ENCODE measurements at regions not wholly inside any gene's neighbourhood (a gene's known extent, or its start where the extent isn't known, plus 50 kb on each side); places are given as distances from the start of the nearest gene placed in this dataset.

DNA sequence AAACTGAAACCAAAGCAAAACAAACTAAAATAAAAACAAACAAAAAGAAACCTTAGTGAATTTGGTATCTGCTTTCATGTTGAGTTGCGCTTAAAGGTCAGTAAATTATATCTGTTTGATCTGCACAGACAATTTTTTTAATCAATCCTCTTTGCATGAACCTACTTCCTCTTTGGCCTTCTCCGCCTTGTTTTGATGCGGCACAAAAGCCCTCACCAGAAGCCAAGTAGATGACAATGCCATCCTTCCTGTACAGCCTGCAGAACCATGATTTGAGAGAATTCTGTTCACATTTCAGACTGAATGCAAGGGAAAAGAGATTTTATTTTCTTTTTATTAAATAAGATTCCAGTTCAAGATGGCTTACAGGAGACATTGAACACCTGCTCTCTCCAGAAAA is 473.6 kb upstream of the FTMT start:
- H3K4me1 ChIP-seq (ENCODE audit: control insufficient read depth, insufficient read depth, low read length): no peaks in the 10 kb centered on the region
- DNase-seq: no peak
- H3K4me3 ChIP-seq (ENCODE audit: low read length): no peak overlapping the region
- WGBS (ENCODE audit: insufficient coverage, low lambda C conversion rate): no CpG with 5 or more reads among the region's 3 CpGs
- H3K36me3 ChIP-seq (ENCODE audit: control insufficient read depth, insufficient read depth, low read length): no peaks in the 10 kb centered on the region
- no peak overlapping the region for H3K27ac ChIP-seq (ENCODE audit: low read length)
- no peaks in the 10 kb centered on the region for H3K9me3 ChIP-seq (ENCODE audit: control insufficient read depth, low read depth, low read length)
- H3K27me3 ChIP-seq (ENCODE audit: control insufficient read depth, insufficient read depth, low read length): no peaks in the 10 kb centered on the region

DNA sequence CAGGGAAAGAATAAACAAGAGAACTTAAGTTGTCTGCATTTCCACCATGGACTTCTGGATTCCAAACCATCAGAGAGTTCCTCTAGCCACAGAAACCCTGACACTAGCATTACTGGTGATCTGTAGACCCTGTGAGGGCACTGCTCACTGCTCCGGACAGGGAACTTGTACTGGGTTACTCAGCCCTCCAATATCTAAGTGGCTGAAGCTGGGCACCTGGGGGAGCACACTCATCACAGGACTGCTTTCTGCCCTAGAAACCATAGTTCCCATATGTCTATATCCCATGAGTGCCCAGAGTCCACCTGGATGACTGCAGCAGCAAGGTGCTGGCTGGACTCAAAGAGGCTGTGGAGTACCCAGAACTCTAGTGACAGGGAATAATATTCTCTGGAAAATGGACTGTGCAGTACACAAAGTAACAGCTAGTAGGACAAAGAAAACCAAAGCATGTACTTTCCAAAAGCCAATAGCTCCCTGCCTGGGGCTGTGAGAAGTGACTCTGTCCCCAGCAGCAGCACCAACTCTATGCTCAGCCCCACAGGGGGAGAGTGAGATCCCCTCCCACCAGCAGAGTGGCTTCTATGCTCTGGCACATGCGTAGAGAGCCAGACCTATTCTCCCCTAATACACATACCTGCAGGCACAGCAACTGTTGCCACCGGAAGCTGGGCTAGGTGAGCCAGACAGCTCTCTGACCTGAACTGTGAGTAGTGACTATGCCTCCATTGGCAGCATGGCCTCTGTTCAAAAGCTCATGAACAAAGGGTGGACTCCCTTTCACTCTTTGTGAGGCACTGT is 472.9 kb upstream of the FTMT start:
- whole genome bisulfite sequencing (ENCODE audit: insufficient coverage, low lambda C conversion rate): no CpG with 5 or more reads among the region's 3 CpGs
- H3K9me3 ChIP-seq (ENCODE audit: control insufficient read depth, low read depth, low read length): no peaks in the 10 kb centered on the region
- DNase-seq: no peak
- no peaks in the 10 kb centered on the region for H3K27me3 ChIP-seq (ENCODE audit: control insufficient read depth, insufficient read depth, low read length)
- no peak overlapping the region for H3K4me3 ChIP-seq (ENCODE audit: low read length)
- no peaks in the 10 kb centered on the region for H3K36me3 ChIP-seq (ENCODE audit: control insufficient read depth, insufficient read depth, low read length)
- H3K27ac ChIP-seq (ENCODE audit: low read length): no peak overlapping the region
- no peaks in the 10 kb centered on the region for H3K4me1 ChIP-seq (ENCODE audit: control insufficient read depth, insufficient read depth, low read length)

DNA sequence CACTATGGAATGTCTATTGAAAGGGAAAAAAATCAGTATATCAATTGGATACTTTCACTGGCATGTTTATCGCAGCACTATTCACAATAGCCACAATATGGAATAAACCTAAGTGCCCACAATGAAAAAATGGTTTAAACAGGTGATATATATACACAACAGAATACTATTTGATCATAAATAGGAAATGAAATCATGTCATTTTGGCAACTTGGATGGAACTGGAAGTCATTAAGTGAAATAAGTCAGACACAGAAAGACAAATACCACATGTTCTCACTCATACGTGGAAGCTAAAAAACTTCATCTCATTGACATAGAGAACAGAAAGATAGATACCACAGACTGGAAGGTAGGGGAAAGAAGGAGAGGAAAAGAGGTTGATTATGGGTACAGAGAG is 471.6 kb upstream of the FTMT start:
- no peaks in the 10 kb centered on the region for H3K36me3 ChIP-seq (ENCODE audit: control insufficient read depth, insufficient read depth, low read length)
- no peak for DNase-seq
- no peaks in the 10 kb centered on the region for H3K9me3 ChIP-seq (ENCODE audit: control insufficient read depth, low read depth, low read length)
- no peak overlapping the region for H3K27ac ChIP-seq (ENCODE audit: low read length)
- WGBS (ENCODE audit: insufficient coverage, low lambda C conversion rate): 100% methylated on average over 1 of the region's 2 CpGs
- H3K4me3 ChIP-seq (ENCODE audit: low read length): no peak overlapping the region
- no peaks in the 10 kb centered on the region for H3K4me1 ChIP-seq (ENCODE audit: control insufficient read depth, insufficient read depth, low read length)
- H3K27me3 ChIP-seq (ENCODE audit: control insufficient read depth, insufficient read depth, low read length): no peaks in the 10 kb centered on the region

DNA sequence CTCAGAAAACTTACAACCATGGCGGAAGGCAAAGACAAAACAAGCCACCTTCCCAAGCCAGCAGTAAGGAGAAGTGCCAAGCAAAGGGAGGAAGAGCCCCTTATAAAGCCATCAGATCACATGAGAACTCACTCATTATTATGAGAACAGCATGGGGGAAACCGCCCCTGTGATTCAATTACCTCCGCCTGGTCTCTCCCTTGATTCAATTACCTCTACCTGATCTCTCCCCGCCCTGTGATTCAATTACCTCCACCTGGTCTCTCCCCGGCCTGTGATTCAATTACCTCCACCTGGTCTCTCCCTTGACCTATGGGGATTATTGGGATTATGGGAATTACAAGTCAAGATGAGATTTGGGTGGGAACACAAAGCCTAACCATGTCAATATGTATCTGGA is 467.3 kb upstream of the FTMT start:
- WGBS (ENCODE audit: insufficient coverage, low lambda C conversion rate): 83% methylated on average over 1 of the region's 5 CpGs
- Histone ChIP-seq H3K27ac (ENCODE audit: low read length) (no peak overlapping the region), H3K36me3 (ENCODE audit: control insufficient read depth, insufficient read depth, low read length) (no peaks in the 10 kb centered on the region), H3K4me3 (ENCODE audit: low read length) (no peak overlapping the region), H3K4me1 (ENCODE audit: control insufficient read depth, insufficient read depth, low read length) (no peaks in the 10 kb centered on the region), H3K27me3 (ENCODE audit: control insufficient read depth, insufficient read depth, low read length) (no peaks in the 10 kb centered on the region), H3K9me3 (ENCODE audit: control insufficient read depth, low read depth, low read length) (no peaks in the 10 kb centered on the region)
- no peak for DNase-seq

DNA sequence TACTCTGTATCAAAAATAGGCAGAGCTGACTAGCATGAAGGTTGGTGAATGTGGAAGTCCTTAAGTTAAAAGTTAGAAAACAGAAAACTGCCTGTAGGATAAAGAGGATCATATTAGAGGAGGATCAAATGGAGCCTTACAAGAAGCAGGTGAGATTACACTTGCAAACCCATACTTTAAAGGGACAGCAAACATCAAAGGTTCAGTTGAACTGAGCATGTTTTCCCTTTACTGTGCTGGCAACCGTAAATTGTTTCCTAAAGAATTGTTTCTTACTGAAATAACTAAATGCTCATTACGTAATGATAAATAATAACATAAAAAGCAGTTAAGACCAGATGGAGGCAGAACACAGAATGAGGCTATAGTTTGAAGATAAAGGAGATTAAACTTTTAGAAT is 465.3 kb upstream of the FTMT start:
- DNase-seq: no peak
- 10% methylated on average over 2 of the region's 2 CpGs for WGBS (ENCODE audit: insufficient coverage, low lambda C conversion rate)
- H3K4me3 ChIP-seq (ENCODE audit: low read length): no peak overlapping the region
- no peaks in the 10 kb centered on the region for H3K36me3 ChIP-seq (ENCODE audit: control insufficient read depth, insufficient read depth, low read length)
- no peak overlapping the region for H3K27ac ChIP-seq (ENCODE audit: low read length)
- no peaks in the 10 kb centered on the region for H3K9me3 ChIP-seq (ENCODE audit: control insufficient read depth, low read depth, low read length)
- H3K4me1 ChIP-seq (ENCODE audit: control insufficient read depth, insufficient read depth, low read length): no peaks in the 10 kb centered on the region
- H3K27me3 ChIP-seq (ENCODE audit: control insufficient read depth, insufficient read depth, low read length): no peaks in the 10 kb centered on the region

DNA sequence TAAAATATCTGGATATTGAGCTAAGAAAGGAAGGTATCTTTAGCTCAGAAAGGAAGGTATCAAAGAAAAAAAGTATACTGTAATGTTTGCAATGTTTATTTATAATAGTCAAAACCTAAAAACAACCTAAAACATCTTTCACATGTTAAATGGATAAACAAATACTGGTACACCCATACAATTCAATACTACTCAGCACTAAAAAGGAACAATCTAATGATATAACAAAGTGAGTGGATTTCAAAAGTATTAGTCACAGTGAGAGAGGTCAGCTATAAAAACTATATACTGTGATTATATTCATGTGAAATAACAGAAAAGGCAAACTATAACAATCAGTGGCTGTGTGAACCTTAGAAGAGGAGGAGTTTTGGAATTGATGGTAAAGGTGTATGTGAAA is 455.0 kb upstream of the FTMT start:
- no peaks in the 10 kb centered on the region for H3K9me3 ChIP-seq (ENCODE audit: control insufficient read depth, low read depth, low read length)
- H3K36me3 ChIP-seq (ENCODE audit: control insufficient read depth, insufficient read depth, low read length): no peaks in the 10 kb centered on the region
- DNase-seq: no peak
- H3K27ac ChIP-seq (ENCODE audit: low read length): no peak overlapping the region
- H3K4me3 ChIP-seq (ENCODE audit: low read length): no peak overlapping the region
- no peaks in the 10 kb centered on the region for H3K27me3 ChIP-seq (ENCODE audit: control insufficient read depth, insufficient read depth, low read length)
- H3K4me1 ChIP-seq (ENCODE audit: control insufficient read depth, insufficient read depth, low read length): no peaks in the 10 kb centered on the region

DNA sequence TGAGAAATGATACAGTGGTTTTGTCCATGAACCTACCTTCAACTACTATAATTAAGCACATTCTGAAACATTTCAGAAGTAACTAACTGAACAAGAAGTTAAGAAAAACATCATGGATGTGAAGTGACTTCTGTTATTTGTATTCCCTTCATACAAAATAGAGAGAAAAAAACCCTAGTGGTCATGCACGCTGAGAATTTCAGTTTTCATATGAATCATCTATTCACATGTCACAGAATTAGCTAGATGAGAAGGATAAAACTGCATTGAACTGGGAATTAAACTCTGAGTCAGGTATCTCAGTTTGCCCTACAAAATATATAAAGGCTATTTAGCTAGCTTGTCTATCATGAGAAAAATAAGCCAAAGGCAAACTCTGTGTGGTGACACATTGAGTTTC is 451.8 kb upstream of the FTMT start:
- WGBS (ENCODE audit: insufficient coverage, low lambda C conversion rate): no CpG with 5 or more reads among the region's 1 CpG
- Histone ChIP-seq H3K27me3 (ENCODE audit: control insufficient read depth, insufficient read depth, low read length) (no peaks in the 10 kb centered on the region), H3K27ac (ENCODE audit: low read length) (no peak overlapping the region), H3K4me3 (ENCODE audit: low read length) (no peak overlapping the region), H3K4me1 (ENCODE audit: control insufficient read depth, insufficient read depth, low read length) (no peaks in the 10 kb centered on the region), H3K9me3 (ENCODE audit: control insufficient read depth, low read depth, low read length) (no peaks in the 10 kb centered on the region), H3K36me3 (ENCODE audit: control insufficient read depth, insufficient read depth, low read length) (no peaks in the 10 kb centered on the region)
- no peak for DNase-seq

DNA sequence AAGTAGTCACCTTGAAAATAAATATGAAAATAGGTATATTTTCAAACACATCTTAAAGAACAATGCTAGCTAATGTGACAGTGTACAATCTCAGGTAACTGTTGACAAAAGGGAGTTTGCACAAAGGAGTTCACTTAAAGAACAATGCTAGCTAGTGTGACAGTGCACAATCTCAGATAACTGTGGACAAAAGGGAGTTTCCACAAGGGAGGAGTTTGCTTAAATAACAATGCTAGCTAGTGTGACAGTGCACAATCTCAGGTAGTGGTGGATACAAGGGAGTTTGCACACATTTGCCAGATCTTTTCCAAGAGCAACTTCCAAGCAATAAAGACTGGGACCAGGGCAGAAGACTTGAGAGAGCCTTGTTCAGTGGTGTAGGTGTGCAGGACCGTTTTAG is 442.9 kb upstream of the FTMT start:
- Histone ChIP-seq H3K4me1 (ENCODE audit: control insufficient read depth, insufficient read depth, low read length) (no peaks in the 10 kb centered on the region), H3K27me3 (ENCODE audit: control insufficient read depth, insufficient read depth, low read length) (no peaks in the 10 kb centered on the region), H3K36me3 (ENCODE audit: control insufficient read depth, insufficient read depth, low read length) (no peaks in the 10 kb centered on the region), H3K4me3 (ENCODE audit: low read length) (no peak overlapping the region), H3K27ac (ENCODE audit: low read length) (no peak overlapping the region), H3K9me3 (ENCODE audit: control insufficient read depth, low read depth, low read length) (no peaks in the 10 kb centered on the region)
- no CpG with 5 or more reads among the region's 1 CpG for WGBS (ENCODE audit: insufficient coverage, low lambda C conversion rate)
- DNase-seq: no peak

DNA sequence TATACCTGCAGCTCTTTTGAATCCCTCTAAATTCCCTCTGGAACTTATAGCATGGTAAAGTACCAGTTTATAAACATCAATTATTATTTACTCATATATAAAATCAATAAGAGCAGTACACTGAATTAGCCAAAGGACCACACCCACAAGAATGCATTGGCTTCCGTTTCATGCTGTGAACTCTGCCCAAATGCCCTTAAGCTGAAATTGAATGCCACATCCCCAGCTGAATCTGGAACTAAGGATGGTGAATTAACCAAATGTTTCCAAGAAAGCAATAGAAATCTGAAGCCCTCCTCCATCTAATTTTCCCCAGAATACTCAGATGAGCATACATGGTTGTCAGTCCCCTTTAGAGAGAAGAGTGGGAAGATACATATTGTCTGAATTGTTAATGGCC is 436.4 kb upstream of the FTMT start:
- H3K4me1 ChIP-seq (ENCODE audit: control insufficient read depth, insufficient read depth, low read length): no peaks in the 10 kb centered on the region
- no peak overlapping the region for H3K27ac ChIP-seq (ENCODE audit: low read length)
- DNase-seq: no peak
- H3K27me3 ChIP-seq (ENCODE audit: control insufficient read depth, insufficient read depth, low read length): no peaks in the 10 kb centered on the region
- H3K4me3 ChIP-seq (ENCODE audit: low read length): no peak overlapping the region
- WGBS (ENCODE audit: insufficient coverage, low lambda C conversion rate): 80% methylated on average over 1 of the region's 1 CpG
- H3K36me3 ChIP-seq (ENCODE audit: control insufficient read depth, insufficient read depth, low read length): no peaks in the 10 kb centered on the region
- H3K9me3 ChIP-seq (ENCODE audit: control insufficient read depth, low read depth, low read length): no peaks in the 10 kb centered on the region

DNA sequence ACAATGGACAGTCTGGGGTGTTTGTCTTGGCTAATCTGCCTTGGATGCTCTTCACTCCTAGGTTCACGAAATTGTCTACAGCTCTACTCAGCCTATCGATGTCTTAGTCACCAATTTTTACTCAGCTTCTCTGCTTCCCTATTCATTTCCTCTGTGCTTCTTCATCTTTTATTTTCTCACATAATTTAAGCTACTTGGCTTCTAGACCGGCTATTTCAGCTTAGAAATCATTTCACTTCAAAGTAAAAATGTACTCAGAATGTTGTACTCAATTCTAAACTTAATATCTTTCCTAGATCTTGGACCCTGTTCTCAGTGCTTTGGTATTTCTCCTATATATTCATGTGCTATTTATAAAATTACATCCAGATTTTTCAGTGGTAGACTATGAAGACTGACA is 430.0 kb upstream of the FTMT start:
- no peaks in the 10 kb centered on the region for H3K4me1 ChIP-seq (ENCODE audit: control insufficient read depth, insufficient read depth, low read length)
- no peak overlapping the region for H3K4me3 ChIP-seq (ENCODE audit: low read length)
- no peak overlapping the region for H3K27ac ChIP-seq (ENCODE audit: low read length)
- H3K9me3 ChIP-seq (ENCODE audit: control insufficient read depth, low read depth, low read length): no peaks in the 10 kb centered on the region
- DNase-seq: no peak
- H3K36me3 ChIP-seq (ENCODE audit: control insufficient read depth, insufficient read depth, low read length): no peaks in the 10 kb centered on the region
- H3K27me3 ChIP-seq (ENCODE audit: control insufficient read depth, insufficient read depth, low read length): no peaks in the 10 kb centered on the region
- 92% methylated on average over 2 of the region's 3 CpGs for WGBS (ENCODE audit: insufficient coverage, low lambda C conversion rate)

DNA sequence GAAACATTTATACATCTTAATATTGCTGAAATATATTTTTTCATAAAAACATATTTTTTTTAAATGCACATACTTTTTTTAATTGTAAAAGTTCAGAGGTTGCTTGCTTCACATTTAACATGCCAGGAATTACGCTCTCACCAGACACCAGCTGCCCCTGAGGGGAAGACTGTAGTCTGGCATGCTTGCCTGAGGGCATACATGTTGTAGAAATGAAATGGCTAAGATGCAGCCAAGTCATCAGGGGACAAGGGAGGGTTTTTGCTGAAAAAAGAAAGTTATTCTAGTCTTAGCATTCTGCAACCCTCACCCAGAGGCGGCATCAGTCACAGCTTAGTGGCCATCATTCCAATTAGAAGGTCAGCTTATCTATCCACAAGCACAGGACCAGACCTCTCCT is 426.7 kb upstream of the FTMT start:
- H3K36me3 ChIP-seq (ENCODE audit: control insufficient read depth, insufficient read depth, low read length): no peaks in the 10 kb centered on the region
- no peak overlapping the region for H3K27ac ChIP-seq (ENCODE audit: low read length)
- no peaks in the 10 kb centered on the region for H3K27me3 ChIP-seq (ENCODE audit: control insufficient read depth, insufficient read depth, low read length)
- no peaks in the 10 kb centered on the region for H3K4me1 ChIP-seq (ENCODE audit: control insufficient read depth, insufficient read depth, low read length)
- no peaks in the 10 kb centered on the region for H3K9me3 ChIP-seq (ENCODE audit: control insufficient read depth, low read depth, low read length)
- H3K4me3 ChIP-seq (ENCODE audit: low read length): no peak overlapping the region
- DNase-seq: no peak
- WGBS (ENCODE audit: insufficient coverage, low lambda C conversion rate): no CpG with 5 or more reads among the region's 2 CpGs

All from large intestine (tissue), 3 donors.